MM.1S (cell line): ENCODE measurements at regions not wholly inside any gene's neighbourhood (a gene's known extent, or its start where the extent isn't known, plus 50 kb on each side); places are given as distances from the start of the nearest gene placed in this dataset.

ENCODE experiments used
- EZH2phosphoT487 ChIP-seq: fragments of 300-600 bp; sonication (generic); IDR thresholded peaks from 2 replicates; pipeline ENCODE4 v1.6.1; 2018; ENCODE audit warnings: antibody characterized with exemption, low read length
- TF ChIP-seq, protein P1 (sequence below): fragments of 300-600 bp; sonication (generic); IDR thresholded peaks from 2 replicates; pipeline ENCODE4 v1.5.1; 2016; ENCODE audit warnings: antibody characterized with exemption, low read length, mixed read lengths

DNA sequence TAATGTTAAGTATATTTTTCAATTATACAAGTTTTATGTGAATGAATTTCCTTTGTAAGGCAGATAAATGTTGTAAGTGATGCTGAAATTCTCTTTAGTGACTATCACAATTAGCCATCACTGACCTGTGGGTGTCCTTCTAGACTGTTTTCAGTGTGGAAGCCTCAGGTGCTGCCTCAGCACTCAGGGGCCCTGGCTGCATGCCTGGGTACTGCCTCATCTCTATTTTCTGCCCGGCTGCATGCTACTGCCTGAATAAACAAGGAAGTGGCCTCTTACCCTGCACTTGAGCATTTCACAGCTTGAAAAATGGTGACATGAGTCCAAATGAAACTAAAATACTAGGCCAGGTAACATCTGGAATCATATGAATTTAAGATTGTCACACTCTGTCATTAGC lies 787.6 kb upstream of the SALL3 start:
- TF ChIP-seq, protein P1, sequence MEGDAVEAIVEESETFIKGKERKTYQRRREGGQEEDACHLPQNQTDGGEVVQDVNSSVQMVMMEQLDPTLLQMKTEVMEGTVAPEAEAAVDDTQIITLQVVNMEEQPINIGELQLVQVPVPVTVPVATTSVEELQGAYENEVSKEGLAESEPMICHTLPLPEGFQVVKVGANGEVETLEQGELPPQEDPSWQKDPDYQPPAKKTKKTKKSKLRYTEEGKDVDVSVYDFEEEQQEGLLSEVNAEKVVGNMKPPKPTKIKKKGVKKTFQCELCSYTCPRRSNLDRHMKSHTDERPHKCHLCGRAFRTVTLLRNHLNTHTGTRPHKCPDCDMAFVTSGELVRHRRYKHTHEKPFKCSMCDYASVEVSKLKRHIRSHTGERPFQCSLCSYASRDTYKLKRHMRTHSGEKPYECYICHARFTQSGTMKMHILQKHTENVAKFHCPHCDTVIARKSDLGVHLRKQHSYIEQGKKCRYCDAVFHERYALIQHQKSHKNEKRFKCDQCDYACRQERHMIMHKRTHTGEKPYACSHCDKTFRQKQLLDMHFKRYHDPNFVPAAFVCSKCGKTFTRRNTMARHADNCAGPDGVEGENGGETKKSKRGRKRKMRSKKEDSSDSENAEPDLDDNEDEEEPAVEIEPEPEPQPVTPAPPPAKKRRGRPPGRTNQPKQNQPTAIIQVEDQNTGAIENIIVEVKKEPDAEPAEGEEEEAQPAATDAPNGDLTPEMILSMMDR: no peak; the same call in 1 of the 2 replicates
- no peak for TF ChIP-seq EZH2phosphoT487
